ENCODE measurements at regions not wholly inside any gene's neighbourhood (a gene's known extent, or its start where the extent isn't known, plus 50 kb on each side); places are given as distances from the start of the nearest gene placed in this dataset.

GRCh38 chr2:133959066-133959465, 294.8 kb upstream of the MGAT5 start:
- in situ Hi-C loops (cut with HindIII; ENCODE audit: low sequenced_read_pairs), result no loop called here
- H3K4me3 ChIP-seq (ENCODE audit: low read depth, low read length), result no peak overlapping the region
- TF ChIP-seq, protein P1, sequence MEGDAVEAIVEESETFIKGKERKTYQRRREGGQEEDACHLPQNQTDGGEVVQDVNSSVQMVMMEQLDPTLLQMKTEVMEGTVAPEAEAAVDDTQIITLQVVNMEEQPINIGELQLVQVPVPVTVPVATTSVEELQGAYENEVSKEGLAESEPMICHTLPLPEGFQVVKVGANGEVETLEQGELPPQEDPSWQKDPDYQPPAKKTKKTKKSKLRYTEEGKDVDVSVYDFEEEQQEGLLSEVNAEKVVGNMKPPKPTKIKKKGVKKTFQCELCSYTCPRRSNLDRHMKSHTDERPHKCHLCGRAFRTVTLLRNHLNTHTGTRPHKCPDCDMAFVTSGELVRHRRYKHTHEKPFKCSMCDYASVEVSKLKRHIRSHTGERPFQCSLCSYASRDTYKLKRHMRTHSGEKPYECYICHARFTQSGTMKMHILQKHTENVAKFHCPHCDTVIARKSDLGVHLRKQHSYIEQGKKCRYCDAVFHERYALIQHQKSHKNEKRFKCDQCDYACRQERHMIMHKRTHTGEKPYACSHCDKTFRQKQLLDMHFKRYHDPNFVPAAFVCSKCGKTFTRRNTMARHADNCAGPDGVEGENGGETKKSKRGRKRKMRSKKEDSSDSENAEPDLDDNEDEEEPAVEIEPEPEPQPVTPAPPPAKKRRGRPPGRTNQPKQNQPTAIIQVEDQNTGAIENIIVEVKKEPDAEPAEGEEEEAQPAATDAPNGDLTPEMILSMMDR (IDR thresholded peaks at IDR 0.05; ENCODE audit: low read depth, low read length, missing control alignments), result no peak
- no peak for DNase-seq (ENCODE audit: low read depth)

- DNase-seq (ENCODE audit: low read depth), result no peak
These were observed 287.1 kb upstream of the MGAT5 start for GRCh38 chr2:133966720-133967304.

GRCh38 chr2:133967326-133967725, 286.5 kb upstream of the MGAT5 start:
- in situ Hi-C loops (cut with HindIII; ENCODE audit: low sequenced_read_pairs), result no loop called here
- no peak for DNase-seq (ENCODE audit: low read depth)
- no peak overlapping the region for H3K4me3 ChIP-seq (ENCODE audit: low read depth, low read length)
- TF ChIP-seq, protein P1 (IDR thresholded peaks at IDR 0.05; ENCODE audit: low read depth, low read length, missing control alignments), result no peak

More at GRCh38 chr2:133966720-133967304, 287.1 kb upstream of the MGAT5 start:
- in situ Hi-C loops (cut with HindIII; ENCODE audit: low sequenced_read_pairs), result no loop called here
- TF ChIP-seq, protein P1 (IDR thresholded peaks at IDR 0.05; ENCODE audit: low read depth, low read length, missing control alignments), result no peak
- no peak overlapping the region for H3K4me3 ChIP-seq (ENCODE audit: low read depth, low read length)

- TF ChIP-seq, protein P1 (IDR thresholded peaks at IDR 0.05; ENCODE audit: low read depth, low read length, missing control alignments), result no peak
- in situ Hi-C loops (cut with HindIII; ENCODE audit: low sequenced_read_pairs), result no loop called here
- H3K4me3 ChIP-seq (ENCODE audit: low read depth, low read length), result no peak overlapping the region
- no peak for DNase-seq (ENCODE audit: low read depth)
These were observed 285.4 kb upstream of the MGAT5 start for GRCh38 chr2:133968446-133968845.

DNA sequence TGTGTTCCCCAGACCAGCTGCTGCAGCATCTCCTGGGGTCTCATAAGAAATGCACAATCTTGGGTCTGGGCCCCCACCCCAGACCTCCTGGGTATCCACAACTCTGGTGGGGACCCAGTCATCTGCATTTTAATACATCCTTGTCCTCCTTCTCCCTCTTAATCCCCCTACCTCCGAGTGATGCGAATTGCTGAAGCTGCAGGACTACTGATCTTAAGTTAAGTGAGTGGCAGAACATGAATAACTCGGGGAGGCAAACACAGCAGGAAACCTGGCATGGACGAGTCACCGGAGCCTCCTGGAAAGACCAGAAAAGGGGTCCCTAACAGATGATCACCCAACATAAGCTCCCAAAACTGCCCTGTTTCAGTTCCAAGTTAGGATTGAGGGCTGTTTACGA, 283.2 kb upstream of the MGAT5 start:
- no peak for DNase-seq (ENCODE audit: low read depth)
- TF ChIP-seq, protein P1 (IDR thresholded peaks at IDR 0.05; ENCODE audit: low read depth, low read length, missing control alignments), result no peak
- H3K4me3 ChIP-seq (ENCODE audit: low read depth, low read length), result no peak overlapping the region
- in situ Hi-C loops (cut with HindIII; ENCODE audit: low sequenced_read_pairs), result no loop called here

- in situ Hi-C loops (cut with HindIII; ENCODE audit: low sequenced_read_pairs), result no loop called here
- no peak overlapping the region for H3K4me3 ChIP-seq (ENCODE audit: low read depth, low read length)
- no peak for DNase-seq (ENCODE audit: low read depth)
- TF ChIP-seq, protein P1 (IDR thresholded peaks at IDR 0.05; ENCODE audit: low read depth, low read length, missing control alignments), result no peak
These were observed 281.6 kb upstream of the MGAT5 start for GRCh38 chr2:133972297-133972696.

All from astrocyte of the cerebellum (primary cell).